ENCODE measurements at regions not wholly inside any gene's neighbourhood (a gene's known extent, or its start where the extent isn't known, plus 50 kb on each side); places are given as distances from the start of the nearest gene placed in this dataset.

DNA sequence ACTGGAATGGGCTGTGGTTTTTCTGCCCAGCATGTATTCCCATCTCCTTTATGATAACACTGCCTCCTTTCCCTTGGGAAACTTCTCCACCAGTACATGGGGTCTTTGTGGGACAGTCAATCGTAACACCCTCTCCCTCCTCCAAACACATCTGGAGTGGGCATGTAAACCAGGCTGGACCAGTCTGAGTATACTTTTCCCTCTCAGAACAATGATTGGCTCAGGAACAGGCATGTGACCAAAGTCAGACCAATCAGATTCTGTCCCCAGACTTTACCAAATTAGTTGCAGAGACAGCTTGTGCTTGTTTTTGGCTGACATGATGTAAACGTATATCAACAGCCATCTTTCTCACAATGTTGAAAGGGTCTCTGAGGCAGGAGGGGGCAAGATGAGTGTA is 97.1 kb upstream of the CRBN start:
- no peak for DNase-seq
- Histone ChIP-seq H3K36me3 (no peaks in the 10 kb centered on the region), H3K4me3 (no peak overlapping the region), H3K4me1 (no peaks in the 10 kb centered on the region), H3K9me3 (no peaks in the 10 kb centered on the region), H3K27me3 (no peaks in the 10 kb centered on the region), H3K27ac (no peak overlapping the region)
- TF ChIP-seq, protein P1, sequence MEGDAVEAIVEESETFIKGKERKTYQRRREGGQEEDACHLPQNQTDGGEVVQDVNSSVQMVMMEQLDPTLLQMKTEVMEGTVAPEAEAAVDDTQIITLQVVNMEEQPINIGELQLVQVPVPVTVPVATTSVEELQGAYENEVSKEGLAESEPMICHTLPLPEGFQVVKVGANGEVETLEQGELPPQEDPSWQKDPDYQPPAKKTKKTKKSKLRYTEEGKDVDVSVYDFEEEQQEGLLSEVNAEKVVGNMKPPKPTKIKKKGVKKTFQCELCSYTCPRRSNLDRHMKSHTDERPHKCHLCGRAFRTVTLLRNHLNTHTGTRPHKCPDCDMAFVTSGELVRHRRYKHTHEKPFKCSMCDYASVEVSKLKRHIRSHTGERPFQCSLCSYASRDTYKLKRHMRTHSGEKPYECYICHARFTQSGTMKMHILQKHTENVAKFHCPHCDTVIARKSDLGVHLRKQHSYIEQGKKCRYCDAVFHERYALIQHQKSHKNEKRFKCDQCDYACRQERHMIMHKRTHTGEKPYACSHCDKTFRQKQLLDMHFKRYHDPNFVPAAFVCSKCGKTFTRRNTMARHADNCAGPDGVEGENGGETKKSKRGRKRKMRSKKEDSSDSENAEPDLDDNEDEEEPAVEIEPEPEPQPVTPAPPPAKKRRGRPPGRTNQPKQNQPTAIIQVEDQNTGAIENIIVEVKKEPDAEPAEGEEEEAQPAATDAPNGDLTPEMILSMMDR (IDR thresholded peaks at IDR 0.05): no peak
- TF ChIP-seq POLR2AphosphoS5 (IDR thresholded peaks at IDR 0.05) (no peak), EP300 (IDR thresholded peaks at IDR 0.05; ENCODE audit: low read depth) (no peak), POLR2A (IDR thresholded peaks at IDR 0.05) (no peak)
- WGBS, 2 donors (ENCODE audit: low coverage in 1 of 2): 82 to 100% methylated on average over 2 of the region's 2 CpGs
- intact Hi-C loops (cut with DNase I; ENCODE audit: low total_unique reads): no loop called here
- in situ Hi-C loops (cut with MboI; ENCODE audit: low pct_ligation_motif_present in 1 of 4, low pct_unique_long_range_greater_than_20kb in 1 of 4, low sequenced_read_pairs in 3 of 4): no loop called here

DNA sequence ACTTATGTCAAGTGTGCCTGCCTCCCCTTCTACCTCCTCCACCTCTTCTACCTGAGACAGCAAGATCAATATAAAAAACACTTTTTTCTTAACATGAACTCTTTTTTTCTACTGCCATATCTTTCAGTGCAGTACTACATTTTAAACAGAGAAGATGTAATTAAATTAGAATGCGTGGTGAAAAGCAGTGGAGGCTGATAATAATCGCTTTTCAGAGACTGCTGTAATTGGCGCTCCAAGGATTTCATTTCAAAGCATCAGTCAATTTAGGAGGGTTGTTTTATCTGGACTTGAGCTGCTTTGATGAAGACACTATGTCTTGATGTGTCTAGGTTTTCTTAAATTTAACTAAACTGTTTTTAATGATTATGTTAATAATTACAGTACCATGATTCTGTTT is 85.3 kb upstream of the CRBN start:
- Histone ChIP-seq H3K4me1 (no peaks in the 10 kb centered on the region), H3K4me3 (no peak overlapping the region), H3K27ac (no peak overlapping the region), H3K27me3 (no peaks in the 10 kb centered on the region), H3K36me3 (no peaks in the 10 kb centered on the region), H3K9me3 (no peaks in the 10 kb centered on the region)
- no peak for DNase-seq
- in situ Hi-C loops (cut with MboI; ENCODE audit: low pct_ligation_motif_present in 1 of 4, low pct_unique_long_range_greater_than_20kb in 1 of 4, low sequenced_read_pairs in 3 of 4): no loop called here
- TF ChIP-seq POLR2AphosphoS5 (IDR thresholded peaks at IDR 0.05) (no peak), EP300 (IDR thresholded peaks at IDR 0.05; ENCODE audit: low read depth) (no peak), POLR2A (IDR thresholded peaks at IDR 0.05) (no peak)
- TF ChIP-seq, protein P1 (IDR thresholded peaks at IDR 0.05): no peak
- WGBS, 2 donors (ENCODE audit: low coverage in 1 of 2): 90 to 94% methylated on average over 3 of the region's 3 CpGs
- intact Hi-C loops (cut with DNase I; ENCODE audit: low total_unique reads): no loop called here

DNA sequence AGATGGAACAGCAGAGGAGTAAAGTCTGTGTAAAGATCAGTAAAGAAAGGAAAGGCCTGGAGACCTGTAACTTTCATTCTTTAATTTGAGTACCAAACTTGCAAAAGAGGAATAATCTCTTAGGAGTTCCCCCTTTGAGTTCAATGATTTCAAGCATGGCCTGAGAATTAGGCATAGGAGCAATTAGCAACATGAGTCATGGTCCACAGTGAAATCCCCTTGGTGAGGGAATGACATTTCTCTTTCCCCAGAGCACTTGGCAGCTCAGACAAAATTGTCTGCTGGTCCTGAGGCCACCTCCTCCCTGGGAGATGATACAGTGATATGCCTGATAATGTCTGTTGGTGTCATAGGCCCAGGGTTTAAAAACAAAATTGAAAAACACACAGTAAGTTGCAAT is 81.4 kb upstream of the CRBN start:
- no peaks in the 10 kb centered on the region for H3K36me3 ChIP-seq
- intact Hi-C loops (cut with DNase I; ENCODE audit: low total_unique reads) (no loop called here), in situ Hi-C loops (cut with MboI; ENCODE audit: low pct_ligation_motif_present in 1 of 4, low pct_unique_long_range_greater_than_20kb in 1 of 4, low sequenced_read_pairs in 3 of 4) (no loop called here)
- H3K4me1 ChIP-seq: no peaks in the 10 kb centered on the region
- no peaks in the 10 kb centered on the region for H3K27me3 ChIP-seq
- H3K4me3 ChIP-seq: no peak overlapping the region
- no peak for TF ChIP-seq POLR2A (IDR thresholded peaks at IDR 0.05)
- TF ChIP-seq, protein P1 (IDR thresholded peaks at IDR 0.05): no peak
- TF ChIP-seq POLR2AphosphoS5 (IDR thresholded peaks at IDR 0.05): no peak
- H3K9me3 ChIP-seq: no peaks in the 10 kb centered on the region
- no peak for DNase-seq
- H3K27ac ChIP-seq: no peak overlapping the region

DNA sequence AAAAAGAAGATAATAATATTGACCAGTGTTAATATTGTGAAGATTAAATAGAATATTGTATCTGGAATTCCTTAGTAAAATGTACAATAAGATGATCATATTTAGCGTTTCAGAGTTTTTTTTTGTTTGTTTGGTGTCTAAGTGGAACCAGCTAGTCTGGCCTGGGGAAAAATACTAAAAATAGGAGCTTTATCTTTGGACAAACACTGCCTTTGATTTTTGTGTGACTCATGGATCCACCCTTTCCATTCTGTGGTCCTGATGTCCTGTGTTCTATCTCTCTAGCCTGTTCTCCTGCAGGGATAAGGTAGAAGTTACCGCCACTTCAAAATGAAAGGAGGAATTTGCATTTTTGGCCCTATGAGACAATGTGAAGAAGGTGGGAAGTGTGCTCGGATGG is 79.7 kb upstream of the CRBN start:
- no peaks in the 10 kb centered on the region for H3K9me3 ChIP-seq
- no peaks in the 10 kb centered on the region for H3K4me1 ChIP-seq
- H3K4me3 ChIP-seq: no peak overlapping the region
- no peak for DNase-seq
- H3K27ac ChIP-seq: no peak overlapping the region
- no peak for TF ChIP-seq POLR2A (IDR thresholded peaks at IDR 0.05)
- TF ChIP-seq POLR2AphosphoS5 (IDR thresholded peaks at IDR 0.05): no peak
- TF ChIP-seq, protein P1 (IDR thresholded peaks at IDR 0.05): no peak
- TF ChIP-seq EP300 (IDR thresholded peaks at IDR 0.05; ENCODE audit: low read depth): no peak
- H3K27me3 ChIP-seq: no peaks in the 10 kb centered on the region
- H3K36me3 ChIP-seq: no peaks in the 10 kb centered on the region
- 84 to 86% methylated on average over 2 to 3 of the region's 3 CpGs for WGBS, 2 donors (ENCODE audit: low coverage in 1 of 2)
- in situ Hi-C loops (cut with MboI; ENCODE audit: low pct_ligation_motif_present in 1 of 4, low pct_unique_long_range_greater_than_20kb in 1 of 4, low sequenced_read_pairs in 3 of 4): no loop called here
- intact Hi-C loops (cut with DNase I; ENCODE audit: low total_unique reads): no loop called here

Measured in transverse colon (tissue), 4 donors.